Activated CD4-positive, alpha-beta T cell treated with anti-CD3 and anti-CD28 coated beads for 36 hours (primary cell): ENCODE measurements at regions not wholly inside any gene's neighbourhood (a gene's known extent, or its start where the extent isn't known, plus 50 kb on each side); places are given as distances from the start of the nearest gene placed in this dataset.

Source experiments
- ATAC-seq: fragments of 200-7000 bp; cut with Tn5 transposase; one replicate; pipeline ENCODE4 v1.10.0; 2021; ENCODE audit warnings: mild to moderate bottlenecking, moderate library complexity
- CTCF ChIA-PET: fragments of 350-600 bp; sonication (Branson Sonifier 250); formaldehyde crosslinking; loops from one replicate; lab custom pipeline; 2021; ENCODE audit warnings: antibody characterized with exemption; lab: Charles Lee
- POLR2A ChIA-PET: fragments of 350-600 bp; sonication (Branson Sonifier 250); formaldehyde crosslinking; loops from one replicate; lab custom pipeline; 2021; ENCODE audit warnings: antibody characterized with exemption, inconsistent platforms; lab: Charles Lee
- DNase-seq: peaks from one replicate; pipeline ENCODE4 v3.0.0-alpha.2; 2020
- H3K27ac Mint-ChIP-seq: one replicate; pipeline ENCODE4 v1.8.0; 2021; ENCODE audit warnings: mixed read lengths
- H3K27me3 Mint-ChIP-seq: one replicate; pipeline ENCODE4 v1.8.0; 2021; ENCODE audit warnings: mixed read lengths
- H3K36me3 Mint-ChIP-seq: one replicate; pipeline ENCODE4 v1.8.0; 2021; ENCODE audit warnings: low read depth, mixed read lengths
- H3K4me1 Mint-ChIP-seq: one replicate; pipeline ENCODE4 v1.8.0; 2021; ENCODE audit warnings: mixed read lengths
- H3K4me3 Mint-ChIP-seq: one replicate; pipeline ENCODE4 v1.8.0; 2021; ENCODE audit warnings: mild to moderate bottlenecking, moderate library complexity, mixed read lengths
- H3K9me3 Mint-ChIP-seq: one replicate; pipeline ENCODE4 v1.8.0; 2021; ENCODE audit warnings: low read depth, mixed read lengths
- intact Hi-C, 2 experiments: fragments of 100-400 bp; cut with DNase I in 1 of 2; cut with micrococcal nuclease in 1 of 2; formaldehyde crosslinking; loops; one replicate each; pipeline versions ENCODE4 v1.14.2 to v1.15.1; 2022 to 2024; cut with DNase I, micrococcal nuclease

DNA sequence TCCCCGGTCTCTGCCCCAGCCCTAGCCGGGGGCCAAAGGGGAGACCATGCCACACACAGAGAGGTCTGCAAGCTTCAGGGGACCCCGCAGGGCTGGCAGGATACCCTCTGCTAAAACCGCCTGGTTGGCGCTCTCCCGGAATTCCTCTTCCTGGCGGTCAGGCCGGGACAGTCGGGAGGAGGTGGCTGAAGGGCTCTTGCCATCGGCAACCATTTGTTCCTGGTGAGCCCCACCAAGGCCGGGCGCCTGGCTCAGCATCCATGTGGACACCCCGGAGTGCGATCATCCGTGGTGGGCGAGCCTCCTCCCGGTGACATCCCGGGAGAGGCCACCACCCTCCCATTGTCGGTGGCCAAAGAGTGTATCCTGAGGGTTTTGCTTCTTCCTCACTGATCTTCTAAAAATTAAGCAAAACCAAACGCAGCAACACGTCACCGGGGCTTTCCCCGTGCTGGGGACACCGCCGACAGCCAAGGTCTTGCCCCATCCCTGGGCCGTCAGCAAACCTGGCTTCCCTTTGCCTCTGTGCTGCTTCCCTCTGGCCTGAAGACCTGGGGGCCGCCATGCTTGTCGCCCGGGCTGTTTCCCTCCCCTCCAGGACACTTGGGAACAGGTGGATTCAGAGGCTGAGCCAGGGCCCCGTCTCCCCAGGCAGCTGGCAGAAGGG, 59.1 kb upstream of the TTC34 start:
- POLR2A ChIA-PET = no interaction called here
- Mint-ChIP-seq H3K4me1 (no peaks in the 10 kb centered on the region), H3K36me3 (no peaks in the 10 kb centered on the region), H3K9me3 (no peaks in the 10 kb centered on the region), H3K27me3 (no peaks in the 10 kb centered on the region), H3K4me3 (no peak overlapping the region), H3K27ac (no peak overlapping the region)
- no peak for DNase-seq
- CTCF ChIA-PET = no interaction called here
- ATAC-seq = no peak
- intact Hi-C loops = no loop called here

GRCh38 chr1:2861143-2861987, 59.9 kb upstream of the TTC34 start:
- H3K4me3 Mint-ChIP-seq = no peak overlapping the region
- no peaks in the 10 kb centered on the region for H3K4me1 Mint-ChIP-seq
- ChIA-PET POLR2A (no interaction called here), CTCF (no interaction called here)
- DNase-seq (no peak), ATAC-seq (no peak)
- no peaks in the 10 kb centered on the region for H3K9me3 Mint-ChIP-seq
- no peaks in the 10 kb centered on the region for H3K36me3 Mint-ChIP-seq
- no peaks in the 10 kb centered on the region for H3K27me3 Mint-ChIP-seq
- intact Hi-C loops = no loop called here
- no peak overlapping the region for H3K27ac Mint-ChIP-seq

GRCh38 chr1:2861988-2862813, 60.7 kb upstream of the TTC34 start:
- CTCF ChIA-PET = interaction anchor here (0.7 kb wide), 1 partner anchor 56 kb away, joined by 3 read pairs; no protein-coding TSS in a partner anchor
- Mint-ChIP-seq H3K36me3 (no peaks in the 10 kb centered on the region), H3K27ac (no peak overlapping the region), H3K4me3 (no peak overlapping the region), H3K9me3 (no peaks in the 10 kb centered on the region), H3K27me3 (no peaks in the 10 kb centered on the region), H3K4me1 (no peaks in the 10 kb centered on the region)
- DNase-seq (no peak), ATAC-seq (no peak)
- intact Hi-C loops = no loop called here
- POLR2A ChIA-PET = no interaction called here

DNA sequence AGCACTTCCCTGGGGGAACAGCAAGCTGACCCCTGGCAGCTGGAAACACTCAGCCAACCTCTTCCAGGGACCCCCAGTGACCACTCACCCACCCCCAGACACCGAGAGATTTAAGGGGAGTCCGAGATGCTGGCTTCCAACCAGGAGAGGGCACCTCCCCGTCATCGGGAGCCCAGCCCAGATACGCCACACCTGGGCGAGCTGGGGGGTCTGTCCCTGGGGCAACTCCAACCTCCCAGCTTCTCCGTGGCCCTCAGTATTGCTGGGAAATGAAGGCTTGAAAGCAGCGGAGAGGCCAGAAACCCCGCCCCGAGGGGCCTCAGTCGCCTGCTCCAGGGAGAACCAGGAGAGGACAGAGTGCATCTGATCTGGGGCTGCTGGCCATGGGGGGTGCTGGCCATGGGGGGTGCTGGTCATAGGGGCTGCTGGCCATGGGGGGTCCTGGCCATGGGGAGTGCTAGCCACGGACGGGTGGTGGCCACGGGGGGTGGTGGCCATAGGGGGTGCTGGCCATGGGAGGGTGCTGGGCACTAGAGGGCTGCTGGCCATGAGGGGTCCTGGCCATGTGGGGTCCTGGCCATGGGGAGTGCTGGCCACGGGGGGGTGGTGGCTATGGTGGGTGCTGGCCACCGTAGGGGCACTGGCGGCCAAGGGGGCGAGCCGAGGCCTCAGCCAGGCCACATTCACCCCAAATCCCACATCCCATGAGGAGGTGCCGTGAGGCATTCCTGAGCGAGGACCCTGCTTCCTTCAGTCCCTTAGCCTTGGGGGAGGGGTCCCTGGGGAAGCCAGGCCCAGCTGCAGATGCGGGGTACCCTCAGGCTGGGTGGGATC, 61.5 kb upstream of the TTC34 start:
- Mint-ChIP-seq H3K4me3 (no peak overlapping the region), H3K27me3 (no peaks in the 10 kb centered on the region), H3K36me3 (no peaks in the 10 kb centered on the region), H3K9me3 (no peaks in the 10 kb centered on the region), H3K27ac (no peak overlapping the region), H3K4me1 (no peaks in the 10 kb centered on the region)
- ChIA-PET CTCF (interaction anchor here (0.7 kb wide), 1 partner anchor 57 kb away, joined by 3 read pairs; no protein-coding TSS in a partner anchor), POLR2A (no interaction called here)
- no peak for ATAC-seq
- no peak for DNase-seq
- intact Hi-C loops = no loop called here

- DNase-seq (no peak), ATAC-seq (no peak)
- CTCF ChIA-PET = no interaction called here
- Mint-ChIP-seq H3K36me3 (no peaks in the 10 kb centered on the region), H3K9me3 (no peaks in the 10 kb centered on the region), H3K27ac (no peak overlapping the region), H3K4me1 (no peaks in the 10 kb centered on the region), H3K4me3 (no peak overlapping the region), H3K27me3 (no peaks in the 10 kb centered on the region)
- POLR2A ChIA-PET = no interaction called here
- intact Hi-C loops = no loop called here
Measured at GRCh38 chr1:2863648-2863963, 62.1 kb upstream of the TTC34 start.

- Mint-ChIP-seq H3K27me3 (no peaks in the 10 kb centered on the region), H3K4me3 (no peak overlapping the region), H3K27ac (no peak overlapping the region), H3K36me3 (no peaks in the 10 kb centered on the region), H3K4me1 (no peaks in the 10 kb centered on the region), H3K9me3 (no peaks in the 10 kb centered on the region)
- ATAC-seq (no peak), DNase-seq (no peak)
- ChIA-PET CTCF (no interaction called here), POLR2A (no interaction called here)
- intact Hi-C loops = no loop called here
Measured at GRCh38 chr1:2864203-2864905, 62.9 kb upstream of the TTC34 start.

GRCh38 chr1:2865000-2865399, 63.5 kb upstream of the TTC34 start:
- CTCF ChIA-PET = no interaction called here
- H3K4me1 Mint-ChIP-seq = no peaks in the 10 kb centered on the region
- intact Hi-C loops = no loop called here

GRCh38 chr1:2865571-2866421, 64.3 kb upstream of the TTC34 start:
- CTCF ChIA-PET = no interaction called here
- no peak for ATAC-seq
- Mint-ChIP-seq H3K27ac (no peak overlapping the region), H3K4me3 (no peak overlapping the region), H3K27me3 (no peaks in the 10 kb centered on the region), H3K9me3 (no peaks in the 10 kb centered on the region), H3K36me3 (no peaks in the 10 kb centered on the region), H3K4me1 (no peaks in the 10 kb centered on the region)
- intact Hi-C loops = no loop called here
- no peak for DNase-seq
- POLR2A ChIA-PET = no interaction called here

More at GRCh38 chr1:2865000-2865399, 63.5 kb upstream of the TTC34 start:
- H3K36me3 Mint-ChIP-seq = no peaks in the 10 kb centered on the region
- no peak overlapping the region for H3K27ac Mint-ChIP-seq
- H3K9me3 Mint-ChIP-seq = no peaks in the 10 kb centered on the region
- no peak overlapping the region for H3K4me3 Mint-ChIP-seq
- H3K27me3 Mint-ChIP-seq = no peaks in the 10 kb centered on the region
- POLR2A ChIA-PET = no interaction called here
- ATAC-seq (no peak), DNase-seq (no peak)

GRCh38 chr1:2866422-2867086, 65.1 kb upstream of the TTC34 start:
- no peak overlapping the region for H3K27ac Mint-ChIP-seq
- H3K27me3 Mint-ChIP-seq = no peaks in the 10 kb centered on the region
- ChIA-PET POLR2A (no interaction called here), CTCF (interaction anchor here (0.7 kb wide), 1 partner anchor 235 kb away, joined by 4 read pairs; no protein-coding TSS in a partner anchor)
- H3K4me3 Mint-ChIP-seq = no peak overlapping the region
- H3K36me3 Mint-ChIP-seq = no peaks in the 10 kb centered on the region
- intact Hi-C loops = no loop called here
- H3K4me1 Mint-ChIP-seq = no peaks in the 10 kb centered on the region
- ATAC-seq = no peak
- peaks cover 4% of the 10 kb centered on the region for H3K9me3 Mint-ChIP-seq
- no peak for DNase-seq

- DNase-seq = no peak
- H3K27ac Mint-ChIP-seq = no peak overlapping the region
- no peak overlapping the region for H3K4me3 Mint-ChIP-seq
- ATAC-seq = no peak
- H3K9me3 Mint-ChIP-seq = peaks cover 5% of the 10 kb centered on the region
- no peaks in the 10 kb centered on the region for H3K36me3 Mint-ChIP-seq
- POLR2A ChIA-PET = no interaction called here
- intact Hi-C loops = no loop called here
- CTCF ChIA-PET = interaction anchor here (0.7 kb wide), 1 partner anchor 235 kb away, joined by 4 read pairs; no protein-coding TSS in a partner anchor
- H3K4me1 Mint-ChIP-seq = no peaks in the 10 kb centered on the region
- H3K27me3 Mint-ChIP-seq = no peaks in the 10 kb centered on the region
Measured at GRCh38 chr1:2867087-2867425, 65.6 kb upstream of the TTC34 start.
